Fibroblast of lung (primary cell): ENCODE measurements at regions not wholly inside any gene's neighbourhood (a gene's known extent, or its start where the extent isn't known, plus 50 kb on each side); places are given as distances from the start of the nearest gene placed in this dataset.
"Not testable (repeated sequence)": the region's sequence is repeated elsewhere in the genome, so short reads cannot be mapped to it uniquely, and the experiment has no call there.

Source experiments
- CTCF ChIP-seq, 2 donors: IDR thresholded peaks in 1 of 2; conservative IDR thresholded peaks in 1 of 2; 1 replicate in 1 of 2; 2 replicates in 1 of 2; pipeline ENCODE4 v1.5.1; 2011 to 2012; ENCODE audit warnings: low read length in 2 of 2, control low read depth in 1 of 2, inconsistent platforms in 1 of 2, low read depth in 1 of 2, mild to moderate bottlenecking in 1 of 2
- EZH2 ChIP-seq: IDR thresholded peaks from 2 replicates; pipeline ENCODE4 v1.5.1; 2012; ENCODE audit warnings: low read length, control low read depth, mild to moderate bottlenecking; ENCODE audit errors: missing control alignments

- TF ChIP-seq EZH2; CTCF (conservative IDR thresholded peaks at IDR 0.05 in 1 of 2, IDR thresholded peaks at IDR 0.05 in 1 of 2; ENCODE audit: low read depth in 1 of 2, low read length in 2 of 2): not testable (repeated sequence)
Observed at GRCh38 chr16:33966855-33967254, 507.4 kb downstream of the TP53TG3F start.
